Neural crest cell (in vitro differentiated cells): ENCODE measurements at regions not wholly inside any gene's neighbourhood (a gene's known extent, or its start where the extent isn't known, plus 50 kb on each side); places are given as distances from the start of the nearest gene placed in this dataset.

ENCODE experiments used
- DNase-seq: peaks from one replicate; pipeline ENCODE4 v3.0.0; 2021; ENCODE audit warnings: low read depth, mixed read lengths, low spot score
- H3K27ac Mint-ChIP-seq: one replicate; pipeline ENCODE4 v1.8.0; 2021; ENCODE audit warnings: mild to moderate bottlenecking, mixed read lengths; ENCODE audit not compliant: unreplicated experiment
- H3K27me3 Mint-ChIP-seq: 2 replicates; pipeline ENCODE4 v1.8.0; 2021; ENCODE audit warnings: low read depth, mild to moderate bottlenecking, mixed read lengths
- H3K36me3 Mint-ChIP-seq: 2 replicates; pipeline ENCODE4 v1.8.0; 2021; ENCODE audit warnings: low read depth, mild to moderate bottlenecking, mixed read lengths
- H3K4me1 Mint-ChIP-seq: 2 replicates; pipeline ENCODE4 v1.8.0; 2021; ENCODE audit warnings: mixed read lengths
- H3K4me3 Mint-ChIP-seq: one replicate; pipeline ENCODE4 v1.8.0; 2021; ENCODE audit warnings: mild to moderate bottlenecking, mixed read lengths
- H3K9me3 Mint-ChIP-seq: 2 replicates; pipeline ENCODE4 v1.8.0; 2021; ENCODE audit warnings: mixed read lengths
- TF ChIP-seq, protein P1 (sequence below): fragments of 200-600 bp; sonication (generic); conservative IDR thresholded peaks from 2 replicates; pipeline ENCODE4 v1.5.0; 2021; ENCODE audit warnings: antibody characterized with exemption, mild to moderate bottlenecking

DNA sequence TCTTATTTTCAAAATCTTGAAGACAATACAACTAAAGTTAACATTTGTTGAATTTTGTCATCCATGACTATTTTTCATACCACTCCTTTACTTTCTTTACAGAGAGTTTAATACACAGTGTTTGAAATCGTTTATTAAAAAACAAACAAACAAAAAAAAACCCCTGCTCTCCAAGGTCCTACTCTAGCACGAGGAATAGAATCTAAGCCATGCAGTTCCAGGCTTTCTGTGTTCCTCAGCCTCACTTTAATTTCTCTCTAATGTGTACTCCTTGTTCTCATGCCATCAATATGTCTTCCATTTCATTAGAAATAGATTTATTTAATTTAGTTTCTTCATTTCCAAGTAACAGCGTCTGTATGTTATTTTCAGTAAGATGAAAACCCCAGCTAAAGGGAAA, 381.2 kb upstream of the MC4R start:
- H3K36me3 Mint-ChIP-seq: no peaks in the 10 kb centered on the region
- no peak overlapping the region for H3K27ac Mint-ChIP-seq
- no peaks in the 10 kb centered on the region for H3K9me3 Mint-ChIP-seq
- TF ChIP-seq, protein P1, sequence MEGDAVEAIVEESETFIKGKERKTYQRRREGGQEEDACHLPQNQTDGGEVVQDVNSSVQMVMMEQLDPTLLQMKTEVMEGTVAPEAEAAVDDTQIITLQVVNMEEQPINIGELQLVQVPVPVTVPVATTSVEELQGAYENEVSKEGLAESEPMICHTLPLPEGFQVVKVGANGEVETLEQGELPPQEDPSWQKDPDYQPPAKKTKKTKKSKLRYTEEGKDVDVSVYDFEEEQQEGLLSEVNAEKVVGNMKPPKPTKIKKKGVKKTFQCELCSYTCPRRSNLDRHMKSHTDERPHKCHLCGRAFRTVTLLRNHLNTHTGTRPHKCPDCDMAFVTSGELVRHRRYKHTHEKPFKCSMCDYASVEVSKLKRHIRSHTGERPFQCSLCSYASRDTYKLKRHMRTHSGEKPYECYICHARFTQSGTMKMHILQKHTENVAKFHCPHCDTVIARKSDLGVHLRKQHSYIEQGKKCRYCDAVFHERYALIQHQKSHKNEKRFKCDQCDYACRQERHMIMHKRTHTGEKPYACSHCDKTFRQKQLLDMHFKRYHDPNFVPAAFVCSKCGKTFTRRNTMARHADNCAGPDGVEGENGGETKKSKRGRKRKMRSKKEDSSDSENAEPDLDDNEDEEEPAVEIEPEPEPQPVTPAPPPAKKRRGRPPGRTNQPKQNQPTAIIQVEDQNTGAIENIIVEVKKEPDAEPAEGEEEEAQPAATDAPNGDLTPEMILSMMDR: no peak
- H3K4me3 Mint-ChIP-seq: no peak overlapping the region
- no peaks in the 10 kb centered on the region for H3K4me1 Mint-ChIP-seq
- peaks cover 7% of the 10 kb centered on the region for H3K27me3 Mint-ChIP-seq
- DNase-seq: no peak

DNA sequence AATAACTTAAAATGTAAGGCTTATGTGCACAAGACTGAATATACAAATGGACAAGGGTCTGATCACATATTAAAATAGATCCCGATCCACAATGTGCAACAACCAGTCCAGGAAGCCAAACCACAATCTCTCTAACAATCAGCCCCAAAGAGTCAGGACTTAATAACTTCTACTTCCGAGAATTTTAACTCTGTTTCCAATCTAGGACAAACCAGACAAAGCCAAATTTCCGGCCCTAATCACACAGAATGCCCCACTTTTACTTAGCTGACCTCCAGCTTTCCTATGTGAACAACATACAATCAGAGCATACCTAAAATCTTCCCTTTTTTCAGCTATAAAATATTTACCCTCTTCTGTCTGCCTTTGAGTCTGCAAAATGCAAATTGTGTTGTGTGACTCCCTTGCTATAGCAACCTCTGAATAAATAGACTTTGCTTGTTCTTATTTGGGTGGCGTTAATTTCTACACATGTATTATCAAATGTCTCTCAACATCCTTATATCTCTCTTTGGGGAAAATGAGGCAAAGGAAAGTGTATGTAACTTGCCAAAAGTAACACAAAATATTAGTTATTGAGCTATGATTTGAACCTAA, 381.9 kb upstream of the MC4R start:
- DNase-seq: no peak
- H3K4me1 Mint-ChIP-seq: no peaks in the 10 kb centered on the region
- H3K36me3 Mint-ChIP-seq: no peaks in the 10 kb centered on the region
- no peaks in the 10 kb centered on the region for H3K9me3 Mint-ChIP-seq
- TF ChIP-seq, protein P1: no peak
- H3K27ac Mint-ChIP-seq: no peak overlapping the region
- H3K27me3 Mint-ChIP-seq: peaks cover 4% of the 10 kb centered on the region
- H3K4me3 Mint-ChIP-seq: no peak overlapping the region

DNA sequence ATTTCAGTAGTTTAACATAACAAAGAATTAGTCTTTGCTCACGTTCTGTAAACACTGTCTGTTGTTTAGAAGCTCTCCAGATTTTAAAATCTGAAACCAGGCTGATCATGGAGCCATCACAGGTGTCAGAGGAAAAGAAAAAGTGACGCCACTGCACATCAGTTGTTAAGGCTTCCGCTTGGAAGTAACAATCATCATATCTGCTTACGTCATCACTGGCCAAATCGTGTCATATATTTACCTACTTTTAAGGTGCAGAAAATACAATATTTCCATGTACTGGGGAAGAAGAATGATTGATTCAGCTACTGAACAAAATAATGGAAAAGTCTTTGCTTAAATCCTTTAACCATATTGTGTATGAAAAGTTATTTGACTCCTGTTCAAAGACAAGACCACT, 382.6 kb upstream of the MC4R start:
- Mint-ChIP-seq H3K4me1 (no peaks in the 10 kb centered on the region), H3K27ac (no peak overlapping the region), H3K27me3 (peaks cover 4% of the 10 kb centered on the region), H3K36me3 (no peaks in the 10 kb centered on the region), H3K9me3 (no peaks in the 10 kb centered on the region), H3K4me3 (no peak overlapping the region)
- DNase-seq: no peak
- TF ChIP-seq, protein P1: no peak

DNA sequence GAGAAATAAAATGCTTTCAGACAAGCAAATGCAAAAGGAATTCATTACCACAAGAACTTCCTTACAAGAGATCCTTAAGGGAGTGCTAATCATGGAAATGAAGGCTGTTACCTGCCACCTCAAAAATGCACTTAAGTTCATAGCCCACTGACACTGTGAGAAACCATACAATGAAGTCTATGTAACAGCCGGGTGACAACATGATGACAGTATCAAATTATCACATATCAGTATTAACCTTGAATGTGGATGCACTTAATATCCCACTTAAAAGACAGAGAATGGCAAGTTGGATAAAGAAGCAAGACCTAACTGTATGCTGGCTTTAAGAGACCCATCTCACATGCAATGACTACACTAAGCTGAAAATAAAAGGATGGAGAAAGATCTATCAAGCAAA, 403.4 kb upstream of the MC4R start:
- no peak overlapping the region for H3K27ac Mint-ChIP-seq
- H3K36me3 Mint-ChIP-seq: peaks cover 5% of the 10 kb centered on the region
- H3K27me3 Mint-ChIP-seq: no peaks in the 10 kb centered on the region
- H3K4me3 Mint-ChIP-seq: no peak overlapping the region
- no peak for DNase-seq
- no peaks in the 10 kb centered on the region for H3K4me1 Mint-ChIP-seq
- peaks cover 26% of the 10 kb centered on the region for H3K9me3 Mint-ChIP-seq
- TF ChIP-seq, protein P1: no peak

DNA sequence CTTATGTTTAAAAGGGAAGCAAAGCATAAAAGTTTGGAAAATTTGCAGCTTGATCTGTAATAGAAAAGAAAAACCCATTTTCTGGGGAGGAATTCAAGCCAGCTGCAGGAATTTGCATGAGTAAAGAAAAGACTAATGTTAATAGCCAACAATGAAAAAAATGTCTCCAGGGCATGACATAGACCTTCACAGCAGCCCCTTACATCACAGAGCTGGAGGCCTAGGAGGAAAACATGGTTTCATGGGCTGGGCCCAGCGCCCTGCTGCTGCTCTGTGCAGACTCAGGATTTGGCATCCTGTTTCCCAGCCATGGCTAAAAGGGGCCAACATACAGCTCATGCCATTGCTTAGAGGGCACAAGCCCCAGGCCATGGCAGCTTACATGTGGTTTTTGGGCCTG, 411.6 kb upstream of the MC4R start:
- no peaks in the 10 kb centered on the region for H3K4me1 Mint-ChIP-seq
- TF ChIP-seq, protein P1: no peak
- no peaks in the 10 kb centered on the region for H3K27me3 Mint-ChIP-seq
- no peaks in the 10 kb centered on the region for H3K36me3 Mint-ChIP-seq
- H3K9me3 Mint-ChIP-seq: peaks cover 8% of the 10 kb centered on the region
- DNase-seq: no peak
- H3K27ac Mint-ChIP-seq: no peak overlapping the region
- no peak overlapping the region for H3K4me3 Mint-ChIP-seq

DNA sequence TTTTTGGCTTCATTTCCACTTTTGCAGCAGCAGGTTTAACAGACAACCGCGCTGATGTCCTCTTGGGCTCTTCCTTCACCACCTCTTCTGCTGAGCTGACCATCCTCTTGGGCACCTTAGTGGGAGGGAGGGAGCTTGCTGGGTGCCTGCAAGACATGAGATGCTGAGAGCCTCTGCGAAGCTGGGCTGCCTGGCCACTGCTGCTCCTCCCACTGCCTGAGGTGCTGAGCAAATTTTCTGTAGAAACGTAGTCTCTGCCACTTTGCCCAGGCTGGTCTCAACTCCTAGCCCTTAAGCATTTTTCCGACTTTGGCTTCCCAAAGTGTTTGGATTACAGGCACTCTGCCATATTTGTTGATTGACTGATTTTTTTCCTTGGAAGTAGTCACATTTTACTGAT, 422.2 kb upstream of the MC4R start:
- no peaks in the 10 kb centered on the region for H3K36me3 Mint-ChIP-seq
- H3K4me1 Mint-ChIP-seq: no peaks in the 10 kb centered on the region
- no peaks in the 10 kb centered on the region for H3K27me3 Mint-ChIP-seq
- TF ChIP-seq, protein P1: no peak
- no peaks in the 10 kb centered on the region for H3K9me3 Mint-ChIP-seq
- H3K4me3 Mint-ChIP-seq: no peak overlapping the region
- H3K27ac Mint-ChIP-seq: no peak overlapping the region
- no peak for DNase-seq
